Right hindlimb (tissue), 1 donor: ENCODE measurements at regions not wholly inside any gene's neighbourhood (a gene's known extent, or its start where the extent isn't known, plus 50 kb on each side); places are given as distances from the start of the nearest gene placed in this dataset.
A peak's percentile ranks its signal among the peaks of the same experiment; 100 is the strongest.
"Not testable (repeated sequence)": the region's sequence is repeated elsewhere in the genome, so short reads cannot be mapped to it uniquely, and the experiment has no call there.

Source experiments
- DNase-seq: peaks from one replicate; pipeline ENCODE4 v3.0.0-alpha.2; 2018

DNA sequence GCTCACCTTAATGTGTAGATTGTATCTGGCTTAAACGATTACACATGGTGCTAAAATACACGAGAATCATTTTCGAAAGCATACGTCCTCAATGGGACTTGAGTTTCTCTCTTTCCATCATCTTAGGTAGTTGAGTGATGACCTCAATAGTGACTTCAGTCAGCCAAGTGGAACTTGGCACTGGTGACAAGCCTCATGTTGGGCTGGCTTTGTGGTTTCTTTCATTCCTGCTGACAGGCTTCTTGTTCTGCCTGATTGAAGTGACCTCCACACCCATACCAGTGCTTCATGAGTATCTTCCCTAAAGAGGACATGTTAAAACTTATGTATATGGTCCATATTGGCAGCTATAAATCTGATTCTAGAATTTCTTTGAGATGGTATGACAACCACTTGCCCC lies 159.1 kb upstream of the WDR1 start:
- no peak for DNase-seq

DNA sequence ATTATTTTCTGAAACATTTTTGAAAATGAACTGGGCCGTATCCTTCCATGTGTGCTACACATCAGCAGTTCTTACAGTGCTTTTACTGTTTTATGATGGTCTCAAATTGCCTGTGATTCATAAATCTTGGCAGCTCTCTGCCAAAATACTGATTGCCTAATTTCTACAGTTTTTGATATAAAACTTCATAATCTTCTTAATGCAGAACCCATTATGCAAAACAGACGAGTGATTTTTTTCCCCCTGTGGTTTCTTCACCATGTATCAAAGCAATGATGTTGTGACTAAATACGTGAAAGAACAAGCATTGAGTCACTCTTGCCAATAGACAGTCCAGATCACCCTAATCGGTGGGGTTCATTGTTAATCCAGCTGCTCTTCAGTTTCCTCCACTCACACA lies 156.4 kb upstream of the WDR1 start:
- DNase-seq = no peak

DNA sequence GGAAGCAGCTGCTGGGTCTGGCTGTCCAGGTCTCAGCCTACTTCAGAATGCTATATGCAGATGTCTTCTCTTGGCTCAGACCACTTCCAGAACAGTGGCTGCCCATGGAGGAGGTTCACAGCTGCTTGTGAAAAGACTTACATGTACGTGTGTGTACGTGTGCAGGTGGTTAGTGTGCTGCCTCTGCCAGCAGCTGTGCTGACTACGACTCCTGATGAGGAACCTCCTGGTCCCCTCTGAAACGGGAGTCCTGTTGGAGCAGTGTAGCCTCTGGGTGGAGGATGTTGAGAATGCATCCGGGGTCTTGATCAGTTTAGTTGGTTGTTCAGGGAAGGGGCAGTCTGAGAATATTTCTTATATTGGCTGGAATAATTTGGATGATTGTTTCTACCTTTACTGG lies 155.9 kb upstream of the WDR1 start:
- DNase-seq = peak; percentile 34

DNA sequence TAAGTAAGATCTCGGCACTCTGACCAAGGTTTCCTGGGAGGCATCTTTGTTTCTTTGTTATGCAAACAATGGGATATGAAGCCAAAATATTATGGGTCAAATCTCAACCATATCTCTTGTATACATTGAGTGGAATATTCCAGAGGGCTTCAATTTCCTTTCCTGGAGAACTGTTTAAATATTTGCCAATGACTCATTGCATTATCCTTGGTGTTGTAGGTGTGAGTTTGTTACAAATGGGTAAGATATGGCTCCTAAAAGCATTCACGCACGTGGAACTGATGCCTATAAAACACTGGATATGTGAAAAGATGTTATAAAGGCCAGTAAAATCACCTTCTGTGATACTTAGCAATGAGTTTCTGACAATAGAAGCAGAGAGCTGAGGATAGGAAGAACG lies 150.5 kb upstream of the WDR1 start:
- DNase-seq = no peak

DNA sequence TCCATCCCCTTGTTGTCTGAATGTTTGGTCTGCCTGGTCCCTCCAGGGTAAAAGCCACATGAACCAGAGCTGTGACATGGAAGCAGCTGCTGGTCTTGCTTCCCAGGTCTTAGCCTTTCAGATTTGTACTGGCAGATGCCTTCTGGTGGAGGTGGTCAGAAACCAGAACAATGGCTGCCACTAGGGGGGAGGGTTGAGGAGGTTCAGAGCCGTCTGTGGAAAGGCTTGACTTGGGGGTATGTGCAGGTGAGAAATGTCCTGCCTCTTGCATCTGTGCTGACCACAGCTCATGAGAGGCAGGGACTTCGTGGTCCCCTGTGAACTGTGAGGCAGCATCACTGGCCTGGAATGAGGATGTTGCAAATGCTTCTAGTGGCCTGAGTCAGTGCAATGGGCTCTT lies 144.2 kb upstream of the WDR1 start:
- DNase-seq = no peak

DNA sequence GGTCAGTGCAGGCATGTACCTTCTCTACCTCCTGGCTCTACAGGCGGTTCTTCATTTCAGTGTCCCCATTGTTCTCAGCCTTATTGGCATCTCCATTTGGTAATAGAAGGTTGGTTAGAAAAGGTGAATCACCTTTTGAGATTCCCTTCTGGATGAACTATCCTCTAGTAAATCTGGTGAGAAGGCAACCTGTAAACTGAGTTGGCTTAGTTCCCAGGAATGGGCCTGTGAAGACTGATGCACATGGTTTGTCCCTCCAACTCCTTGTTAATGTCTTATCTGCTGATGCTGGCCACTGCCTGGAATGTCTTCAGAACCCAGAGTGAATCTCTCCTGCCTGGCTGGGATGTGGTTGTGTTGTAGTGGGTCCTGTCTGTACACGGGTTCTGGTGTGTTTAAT lies 143.4 kb upstream of the WDR1 start:
- no peak for DNase-seq

DNA sequence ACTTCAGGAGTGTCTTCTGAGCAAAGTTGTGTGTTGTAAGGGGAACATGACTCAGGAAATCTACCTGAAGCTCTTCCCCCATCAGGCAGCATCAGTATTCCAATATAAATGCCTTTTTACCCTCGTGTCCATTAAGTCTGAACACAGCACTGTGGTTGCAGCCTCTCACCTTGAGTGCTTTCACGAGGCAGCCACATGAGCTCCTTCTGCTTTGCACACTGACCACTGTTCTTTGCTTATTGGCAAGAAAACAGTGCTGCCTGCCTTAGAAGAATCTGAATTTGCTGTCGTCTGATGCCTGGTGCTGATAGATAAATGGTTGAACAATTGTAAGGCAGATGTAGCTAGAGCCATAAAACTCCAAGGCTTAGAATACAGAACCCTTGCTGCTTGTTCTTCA lies 139.6 kb upstream of the WDR1 start:
- DNase-seq = no peak

DNA sequence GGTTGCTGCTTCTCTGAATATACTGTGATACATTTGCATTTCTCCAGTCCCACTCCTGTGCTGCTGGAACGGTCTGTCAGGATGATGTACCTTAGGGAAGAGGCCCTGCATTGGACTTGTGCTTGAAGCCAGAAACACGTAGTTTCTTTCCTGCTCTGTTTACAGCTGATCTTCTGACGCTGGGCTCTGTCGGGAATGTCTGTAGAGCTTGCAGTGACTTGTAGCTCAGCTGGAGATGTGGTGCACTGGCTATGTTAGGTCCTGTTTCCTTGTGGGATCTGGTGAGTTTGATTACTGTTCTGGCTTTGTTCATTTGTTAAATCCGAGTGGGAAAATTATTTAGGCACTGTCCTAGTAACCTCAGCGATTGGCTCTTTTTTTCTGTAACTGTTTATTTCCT lies 137.2 kb upstream of the WDR1 start:
- DNase-seq = no peak

DNA sequence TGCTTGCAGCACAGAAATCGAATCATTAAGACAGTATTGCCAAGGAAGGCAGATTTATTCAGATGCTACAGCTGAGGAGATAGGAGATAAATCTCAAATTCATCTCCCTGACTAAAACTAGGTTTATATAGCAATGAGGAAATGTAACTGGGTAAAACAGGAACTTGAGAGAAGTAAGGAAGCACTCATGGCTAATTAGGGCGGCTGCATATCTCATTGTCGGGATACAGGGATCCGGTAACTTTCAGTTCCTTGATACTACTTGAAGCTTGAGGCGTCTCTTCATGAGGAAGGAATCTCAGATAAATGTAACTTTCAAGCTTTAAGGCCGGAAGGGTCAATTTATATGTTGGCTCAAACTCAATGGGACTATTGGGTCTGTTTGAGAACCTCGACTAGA lies 129.2 kb upstream of the WDR1 start:
- DNase-seq = no peak

DNA sequence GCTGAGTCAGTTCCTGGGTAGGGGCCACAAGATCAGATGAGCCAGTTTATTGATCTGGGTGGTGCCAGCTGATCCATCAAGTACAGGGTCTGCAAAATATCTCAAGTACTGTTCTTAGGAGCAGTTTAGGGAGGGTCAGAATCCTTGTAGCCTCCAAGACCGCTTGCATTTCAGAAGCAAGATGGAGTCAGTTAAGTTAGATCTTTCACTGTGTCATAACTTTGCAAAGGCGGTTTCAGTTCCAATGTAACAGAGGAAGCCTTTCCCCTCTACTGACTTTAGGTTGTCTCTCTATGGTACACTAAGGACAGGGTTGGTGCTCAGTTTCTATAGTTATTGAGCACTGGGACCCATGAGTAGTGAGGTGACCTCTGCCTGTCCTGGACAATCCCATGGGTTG lies 127.3 kb upstream of the WDR1 start:
- no peak for DNase-seq

DNA sequence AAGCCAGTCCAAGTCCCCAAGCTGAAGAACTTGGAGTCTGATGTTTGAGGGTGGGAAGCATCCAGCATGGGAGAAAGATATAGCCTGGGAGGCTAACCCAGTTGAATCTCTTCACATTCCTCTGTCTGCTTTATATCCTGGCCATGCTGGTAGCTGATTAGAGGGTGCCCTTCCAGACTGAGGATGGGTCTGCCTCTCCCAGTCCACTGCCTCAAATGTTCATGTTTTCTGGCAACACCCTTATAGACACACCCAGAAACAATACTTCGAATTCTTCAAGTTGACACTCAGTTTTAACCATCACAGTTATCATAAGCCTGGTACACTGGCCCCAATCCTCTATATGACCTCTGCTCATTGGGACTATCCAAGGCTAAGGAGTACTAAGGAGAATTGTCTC lies 124.1 kb upstream of the WDR1 start:
- no peak for DNase-seq

DNA sequence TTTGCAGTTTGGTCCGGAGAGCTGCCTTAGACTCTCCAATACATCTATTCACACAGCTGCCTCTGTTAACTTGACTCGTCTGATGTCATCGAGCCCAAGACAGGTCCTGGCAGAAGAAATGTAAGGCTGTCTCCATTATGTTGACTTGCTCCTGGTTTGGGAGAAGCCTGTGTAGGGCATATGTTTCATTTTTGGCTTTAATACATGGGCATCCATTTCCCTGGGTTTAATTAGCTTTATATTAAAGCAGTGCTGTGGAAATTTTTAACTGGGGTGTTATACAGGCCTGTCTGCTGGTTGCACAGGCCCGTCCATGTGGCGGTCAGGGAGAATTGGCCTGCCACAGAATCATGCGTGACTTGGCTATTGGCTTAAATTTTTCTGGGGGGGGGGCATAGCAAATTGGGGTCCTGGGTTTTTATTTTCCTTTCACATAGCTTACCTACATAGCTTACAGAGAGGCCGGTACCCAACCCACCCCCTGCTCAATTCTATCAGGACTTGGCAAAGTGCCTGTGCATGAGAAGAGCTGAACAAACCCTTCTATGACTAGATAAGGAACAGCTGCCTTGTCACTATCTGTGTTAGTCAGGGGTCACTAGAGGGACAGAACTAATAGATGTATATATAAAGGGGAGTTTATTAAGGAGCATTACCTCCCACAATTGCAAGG lies 123.5 kb upstream of the WDR1 start:
- peak; percentile 31 for DNase-seq

DNA sequence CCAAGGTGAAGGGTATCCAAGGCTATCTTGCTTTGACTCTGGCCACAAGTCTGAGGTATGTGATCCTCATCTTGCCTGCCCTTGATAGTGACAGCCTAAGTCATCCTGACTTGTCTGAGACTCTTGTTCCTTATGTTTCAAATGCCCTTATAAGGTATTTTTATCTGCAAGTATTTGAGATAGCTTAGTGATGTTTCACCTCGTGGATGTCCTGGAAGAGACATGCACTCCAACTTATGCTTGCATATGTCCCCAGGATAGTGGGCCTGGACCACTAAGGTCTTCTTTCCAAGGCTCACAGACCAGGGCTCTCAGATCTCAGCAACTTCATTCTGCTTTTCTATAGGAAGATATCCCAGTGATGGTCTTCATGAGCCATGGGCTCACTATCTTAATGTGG lies 120.5 kb upstream of the WDR1 start:
- no peak for DNase-seq

DNA sequence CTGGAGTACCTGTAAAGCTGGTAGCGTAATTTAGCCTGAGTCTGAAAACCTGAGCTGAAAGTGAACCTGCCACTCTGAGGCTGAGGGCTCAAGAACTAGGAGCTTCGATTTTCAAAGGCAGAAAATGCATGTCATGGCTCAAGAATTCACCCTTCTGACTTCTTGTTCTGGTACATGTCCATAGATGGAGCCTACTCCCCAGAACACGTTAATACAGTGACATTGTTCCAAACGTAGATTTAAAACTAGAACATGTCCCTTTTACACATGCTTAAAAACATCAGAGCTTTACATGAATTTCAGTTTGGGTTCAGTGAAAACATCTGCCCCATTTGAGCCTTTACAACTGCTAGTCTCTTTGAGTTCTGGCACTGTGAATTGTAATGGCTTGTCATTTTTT lies 115.5 kb upstream of the WDR1 start:
- no peak for DNase-seq

DNA sequence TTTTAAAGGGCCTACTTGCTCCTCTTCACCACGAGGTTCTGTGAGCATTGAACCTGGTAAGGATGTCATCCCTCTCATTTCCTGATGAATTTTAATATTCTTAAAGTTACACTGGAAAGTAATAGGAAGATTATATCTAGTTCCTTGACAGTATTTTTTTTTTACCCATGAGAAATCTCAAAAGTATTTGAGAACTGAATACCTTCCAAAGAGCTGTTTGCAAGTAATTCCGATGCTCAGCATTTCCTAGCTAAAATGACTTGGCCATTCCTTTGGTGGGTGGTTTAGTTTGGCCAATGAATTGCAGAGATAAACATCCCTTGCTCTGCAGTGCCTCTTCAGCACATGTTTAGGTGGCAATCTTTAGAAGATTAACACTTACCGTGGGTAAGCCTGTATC lies 110.2 kb upstream of the WDR1 start:
- no peak for DNase-seq

DNA sequence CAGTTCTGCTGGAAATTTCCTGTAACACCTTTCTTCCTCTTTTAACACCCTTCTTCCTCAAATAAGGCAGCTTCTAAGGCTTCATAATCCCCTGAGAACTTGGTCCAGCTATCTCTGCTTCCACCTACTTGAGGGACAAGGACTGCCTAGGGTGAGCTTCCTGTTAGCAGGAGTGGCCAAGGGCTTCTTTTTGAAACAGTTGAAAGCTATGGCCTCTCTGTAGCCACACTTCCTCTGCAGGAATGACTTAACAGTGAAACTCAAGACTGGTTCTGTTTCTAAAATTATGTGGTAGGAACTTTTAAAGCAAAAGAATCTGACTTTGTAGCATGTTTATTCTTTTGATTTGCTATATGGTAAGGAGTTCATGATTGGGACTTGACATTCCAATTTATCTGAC lies 108.5 kb upstream of the WDR1 start:
- no peak for DNase-seq

DNA sequence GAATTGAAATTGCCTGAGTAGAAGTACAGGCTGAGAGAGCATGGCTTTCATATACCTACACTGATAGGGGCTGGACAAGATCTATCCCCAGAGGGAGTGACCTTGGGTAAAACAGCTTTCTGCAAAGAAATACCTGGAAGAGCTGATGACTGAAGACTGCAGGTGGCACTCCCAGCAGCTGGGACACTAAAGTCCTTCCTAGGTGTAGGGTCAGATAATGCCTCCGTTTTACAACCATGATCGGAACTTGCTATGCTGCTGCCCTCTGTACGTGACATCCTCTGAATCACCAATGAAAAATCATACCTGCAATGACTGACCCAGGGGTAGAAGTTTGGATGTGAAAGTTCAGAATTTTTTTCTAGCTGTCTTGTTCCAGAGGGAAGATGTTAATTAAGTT lies 107.2 kb upstream of the WDR1 start:
- DNase-seq = no peak

DNA sequence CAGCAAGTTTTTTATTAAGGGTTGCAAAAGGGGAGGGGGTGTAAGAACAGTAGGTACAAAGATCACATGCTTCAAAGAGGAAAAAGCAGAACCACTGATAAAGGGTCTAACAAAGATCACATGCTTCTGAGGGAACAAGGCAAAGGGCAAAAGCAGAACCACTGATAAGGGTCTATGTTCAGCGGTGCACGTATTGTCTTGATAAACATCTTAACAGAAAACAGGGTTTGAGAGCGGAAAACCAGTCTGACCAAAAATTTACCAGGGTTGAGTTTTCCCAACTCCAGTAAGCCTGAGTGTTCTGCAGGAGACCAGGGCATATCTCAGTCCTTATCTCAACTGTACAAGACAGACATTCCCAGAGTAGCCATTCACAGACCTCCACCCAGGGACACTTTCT lies 96.9 kb upstream of the WDR1 start:
- DNase-seq = not testable (repeated sequence)

DNA sequence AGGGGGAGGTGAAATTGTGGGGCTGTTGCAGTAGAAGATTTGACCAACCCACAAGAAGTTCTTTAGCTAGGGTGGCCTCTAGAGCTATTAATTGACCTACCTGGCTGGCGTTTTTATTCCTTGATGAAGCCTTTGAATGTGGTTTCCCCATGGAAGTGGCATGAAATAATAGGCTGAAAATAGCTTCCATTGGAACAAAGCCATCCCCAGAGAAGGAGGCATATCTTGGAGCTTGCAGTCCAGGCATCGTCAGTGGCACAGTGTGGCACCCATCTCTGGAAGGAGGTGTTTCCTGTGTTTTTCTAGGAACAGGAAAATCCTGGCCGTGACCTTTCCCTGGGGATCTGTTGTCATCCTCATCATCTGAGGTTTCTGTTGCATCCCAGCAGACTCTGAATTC lies 96.3 kb upstream of the WDR1 start:
- no peak for DNase-seq

DNA sequence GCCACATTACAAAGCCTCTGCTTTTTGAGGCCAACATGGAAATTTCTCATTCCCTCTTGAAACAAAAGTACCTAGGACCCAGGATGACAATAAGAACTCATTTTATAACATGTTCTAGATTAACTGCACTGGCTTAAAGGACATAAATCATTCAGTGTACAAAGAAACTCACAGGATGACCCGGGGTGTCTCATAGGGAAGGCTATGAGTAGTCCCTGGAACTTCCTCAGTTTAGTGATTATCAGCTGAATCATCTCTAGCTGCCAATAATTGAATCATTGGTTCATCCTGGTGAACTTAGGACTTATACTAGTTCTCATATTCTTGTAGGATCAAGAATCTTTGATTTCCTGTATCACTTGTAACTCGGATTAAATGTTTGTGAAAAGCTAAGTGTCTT lies 95.8 kb upstream of the WDR1 start:
- DNase-seq = no peak

DNA sequence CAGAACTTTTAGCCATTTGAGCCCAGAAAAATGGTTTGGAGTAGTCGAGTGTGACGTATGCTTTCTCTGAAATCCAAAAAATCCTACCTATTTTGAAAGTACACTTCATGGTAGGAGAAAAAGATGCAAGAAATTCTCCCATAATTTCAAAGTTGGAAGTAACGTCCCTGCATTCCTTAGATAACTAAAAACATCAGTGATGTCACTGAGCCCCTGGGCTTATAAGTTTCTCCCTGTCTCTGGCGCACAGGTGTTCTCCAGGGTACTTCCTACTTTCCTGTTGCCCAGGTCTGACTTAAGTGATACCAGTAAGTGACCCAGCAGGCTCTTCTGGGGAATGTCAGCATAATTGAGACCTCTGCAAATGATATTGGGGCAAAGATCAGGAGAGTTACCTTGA lies 90.5 kb upstream of the WDR1 start:
- DNase-seq = no peak

DNA sequence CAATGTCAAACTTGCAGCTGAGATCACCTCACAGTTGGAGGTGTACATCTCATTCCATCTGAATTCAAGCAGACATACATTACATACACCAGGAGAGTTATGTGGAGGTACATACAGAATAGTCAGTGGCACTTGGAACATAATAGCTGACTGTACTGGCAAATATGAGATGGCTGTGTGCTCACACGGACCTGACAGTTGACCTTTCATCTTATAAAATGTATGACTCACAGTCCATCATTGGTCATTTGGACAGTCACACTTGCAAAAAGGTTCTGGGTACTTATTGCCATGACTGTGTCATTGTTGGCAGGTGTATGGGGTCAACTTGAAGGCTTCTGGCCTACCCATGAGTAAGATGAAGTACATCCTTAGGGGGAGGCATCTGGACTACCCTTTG lies 88.6 kb upstream of the WDR1 start:
- DNase-seq = no peak

DNA sequence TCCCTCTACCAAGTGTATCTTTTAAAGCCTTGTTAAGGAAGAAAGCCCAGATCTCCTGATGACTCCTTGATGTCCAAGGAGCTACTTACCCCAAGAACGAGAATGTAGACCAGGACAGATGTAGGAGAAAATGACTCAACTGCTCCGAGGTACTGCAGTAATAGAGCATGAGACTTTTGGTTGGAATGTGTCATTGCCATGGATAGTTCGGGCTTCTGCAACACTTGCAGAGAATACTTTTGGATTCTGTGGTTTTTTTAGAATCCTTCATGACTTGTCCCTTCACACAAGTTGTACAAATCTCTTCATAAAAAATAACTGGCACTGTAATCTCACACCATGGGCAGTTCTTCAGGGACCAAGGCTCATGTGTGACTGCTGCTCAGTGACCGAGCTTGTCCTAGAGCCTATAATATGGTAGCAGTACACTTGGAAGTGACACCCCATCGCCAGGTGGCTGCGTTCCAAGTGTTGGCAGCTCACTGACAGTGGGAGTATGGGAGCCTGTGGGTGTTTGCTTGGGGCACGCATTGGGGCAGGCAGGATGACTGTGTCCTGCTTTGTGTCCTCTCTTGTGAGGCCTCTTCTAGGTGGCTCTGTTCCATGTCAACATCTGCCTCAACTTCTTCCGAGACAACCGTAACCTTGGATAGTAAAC lies 87.9 kb upstream of the WDR1 start:
- no peak for DNase-seq

DNA sequence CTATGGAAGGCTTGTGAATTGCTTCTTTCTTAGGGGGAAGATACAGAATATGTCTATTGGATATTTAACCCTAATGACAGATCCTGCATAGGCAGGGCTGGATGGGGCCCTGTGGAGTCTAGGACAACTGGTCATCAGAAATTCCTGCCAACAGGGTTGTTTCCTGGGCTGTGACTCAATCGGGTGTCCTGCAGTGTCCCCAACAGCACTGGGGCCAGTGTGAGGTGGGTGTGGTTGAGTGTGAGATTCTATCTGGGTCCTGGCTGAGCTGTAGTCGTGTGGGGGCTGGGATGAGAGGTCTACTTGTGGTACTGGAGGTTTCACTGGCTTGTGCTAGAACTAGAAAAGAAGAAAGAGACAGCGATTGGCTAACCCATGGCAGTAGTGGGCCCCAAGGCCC lies 87.3 kb upstream of the WDR1 start:
- DNase-seq = no peak
